Hepatic stellate cell (primary cell): ENCODE measurements at regions not wholly inside any gene's neighbourhood (a gene's known extent, or its start where the extent isn't known, plus 50 kb on each side); places are given as distances from the start of the nearest gene placed in this dataset.

Experiments used
- DNase-seq: peaks from one replicate; pipeline ENCODE4 v3.0.0; 2011; ENCODE audit warnings: low spot score

- peak; percentile 50 for DNase-seq
Observed at GRCh38 chr6:165717732-165718465, 54.9 kb upstream of the PDE10A start.

GRCh38 chr6:165716886-165717285, 53.8 kb upstream of the PDE10A start:
- DNase-seq = no peak

- no peak for DNase-seq
Observed at GRCh38 chr6:165715428-165715827, 52.4 kb upstream of the PDE10A start.

- no peak for DNase-seq
Observed at GRCh38 chr6:165714907-165715306, 51.9 kb upstream of the PDE10A start.

GRCh38 chr6:165713845-165714466, 50.9 kb upstream of the PDE10A start:
- DNase-seq = no peak
